Loucy (cell line): ENCODE measurements at regions not wholly inside any gene's neighbourhood (a gene's known extent, or its start where the extent isn't known, plus 50 kb on each side); places are given as distances from the start of the nearest gene placed in this dataset.

ENCODE experiments used
- H2AFZ ChIP-seq: fragments of 200-600 bp; sonication (generic); 2 replicates; pipeline ENCODE4 v1.6.0; 2016; ENCODE audit warnings: antibody characterized with exemption, mild to moderate bottlenecking, low read length, moderate library complexity
- H3F3A ChIP-seq: fragments of 200-600 bp; 2 replicates; pipeline ENCODE4 v1.6.0; 2016; ENCODE audit warnings: antibody characterized with exemption, low read depth, mild to moderate bottlenecking
- H3K27me3 ChIP-seq: fragments of 200-600 bp; sonication (generic); 2 replicates; pipeline ENCODE4 v1.6.1; 2014; ENCODE audit warnings: low read length, mild to moderate bottlenecking; ENCODE audit not compliant: insufficient read depth, poor library complexity, severe bottlenecking
- H3K36me3 ChIP-seq: fragments of 200-600 bp; sonication (generic); 2 replicates; pipeline ENCODE4 v1.6.1; 2016; ENCODE audit warnings: low read length; ENCODE audit not compliant: insufficient read depth
- H3K4me1 ChIP-seq: fragments of 200-600 bp; sonication (generic); 2 replicates; pipeline ENCODE4 v1.5.1; 2014; ENCODE audit warnings: low read length, mild to moderate bottlenecking; ENCODE audit not compliant: insufficient read depth, poor library complexity, severe bottlenecking
- H3K4me2 ChIP-seq: fragments of 200-600 bp; sonication (generic); 2 replicates; pipeline ENCODE4 v1.6.0; 2014; ENCODE audit warnings: antibody characterized with exemption, low read length, low read depth, mild to moderate bottlenecking; ENCODE audit not compliant: poor library complexity, severe bottlenecking
- H3K4me3 ChIP-seq: fragments of 200-600 bp; sonication (generic); 2 replicates; pipeline ENCODE4 v1.5.1; 2014; ENCODE audit warnings: low read length, mild to moderate bottlenecking, mixed read lengths; ENCODE audit not compliant: poor library complexity, severe bottlenecking
- H3K79me2 ChIP-seq: fragments of 200-600 bp; sonication (generic); 2 replicates; pipeline ENCODE4 v1.6.1; 2014; ENCODE audit warnings: low read length; ENCODE audit not compliant: insufficient read depth
- H3K9ac ChIP-seq: fragments of 200-600 bp; sonication (generic); 2 replicates; pipeline ENCODE4 v1.6.0; 2014; ENCODE audit warnings: mild to moderate bottlenecking, low read depth, low read length, moderate library complexity; ENCODE audit not compliant: poor library complexity, severe bottlenecking
- H3K9me2 ChIP-seq: fragments of 200-600 bp; sonication (generic); replicated peaks from 2 replicates; pipeline ENCODE4 v1.6.1; 2016; ENCODE audit warnings: low read depth, low read length, mixed read lengths
- H3K9me3 ChIP-seq: fragments of 200-600 bp; sonication (generic); 2 replicates; pipeline ENCODE4 v1.6.1; 2014; ENCODE audit warnings: mild to moderate bottlenecking, antibody characterized with exemption, low read length, low read depth; ENCODE audit not compliant: insufficient read depth
- H4K20me1 ChIP-seq: fragments of 200-600 bp; sonication (generic); 2 replicates; pipeline ENCODE4 v1.6.0; 2014; ENCODE audit warnings: antibody characterized with exemption, low read length, mild to moderate bottlenecking; ENCODE audit not compliant: insufficient read depth, poor library complexity, severe bottlenecking
- EZH2phosphoT487 ChIP-seq: fragments of 200-600 bp; IDR thresholded peaks from 2 replicates; pipeline ENCODE4 v1.6.1; 2018; ENCODE audit warnings: antibody characterized with exemption, mild to moderate bottlenecking, moderate library complexity, borderline replicate concordance
- TF ChIP-seq, protein P1 (sequence below): fragments of 200-600 bp; sonication (generic); conservative IDR thresholded peaks from 2 replicates; pipeline ENCODE4 v1.5.1; 2014; ENCODE audit warnings: mild to moderate bottlenecking, antibody characterized with exemption, low read length

- H3K4me2 ChIP-seq, result no peak overlapping the region
- H3F3A ChIP-seq, result no peaks in the 10 kb centered on the region
- no peak for TF ChIP-seq EZH2phosphoT487
- TF ChIP-seq, protein P1, sequence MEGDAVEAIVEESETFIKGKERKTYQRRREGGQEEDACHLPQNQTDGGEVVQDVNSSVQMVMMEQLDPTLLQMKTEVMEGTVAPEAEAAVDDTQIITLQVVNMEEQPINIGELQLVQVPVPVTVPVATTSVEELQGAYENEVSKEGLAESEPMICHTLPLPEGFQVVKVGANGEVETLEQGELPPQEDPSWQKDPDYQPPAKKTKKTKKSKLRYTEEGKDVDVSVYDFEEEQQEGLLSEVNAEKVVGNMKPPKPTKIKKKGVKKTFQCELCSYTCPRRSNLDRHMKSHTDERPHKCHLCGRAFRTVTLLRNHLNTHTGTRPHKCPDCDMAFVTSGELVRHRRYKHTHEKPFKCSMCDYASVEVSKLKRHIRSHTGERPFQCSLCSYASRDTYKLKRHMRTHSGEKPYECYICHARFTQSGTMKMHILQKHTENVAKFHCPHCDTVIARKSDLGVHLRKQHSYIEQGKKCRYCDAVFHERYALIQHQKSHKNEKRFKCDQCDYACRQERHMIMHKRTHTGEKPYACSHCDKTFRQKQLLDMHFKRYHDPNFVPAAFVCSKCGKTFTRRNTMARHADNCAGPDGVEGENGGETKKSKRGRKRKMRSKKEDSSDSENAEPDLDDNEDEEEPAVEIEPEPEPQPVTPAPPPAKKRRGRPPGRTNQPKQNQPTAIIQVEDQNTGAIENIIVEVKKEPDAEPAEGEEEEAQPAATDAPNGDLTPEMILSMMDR, result no peak
- no peaks in the 10 kb centered on the region for H3K4me1 ChIP-seq
- H3K79me2 ChIP-seq, result no peaks in the 10 kb centered on the region
- no peaks in the 10 kb centered on the region for H3K36me3 ChIP-seq
- no peaks in the 10 kb centered on the region for H3K9me3 ChIP-seq
- H3K9ac ChIP-seq, result no peak overlapping the region
- no peaks in the 10 kb centered on the region for H4K20me1 ChIP-seq
- H2AFZ ChIP-seq, result no peak overlapping the region
- H3K27me3 ChIP-seq, result no peaks in the 10 kb centered on the region
- H3K4me3 ChIP-seq, result no peak overlapping the region
- no peaks in the 10 kb centered on the region for H3K9me2 ChIP-seq
These were observed 123.2 kb upstream of the EPHA3 start for GRCh38 chr3:88984256-88984655.

GRCh38 chr3:88984832-88985231, 122.6 kb upstream of the EPHA3 start:
- Histone ChIP-seq H3K27me3 (no peaks in the 10 kb centered on the region), H3K9me3 (no peaks in the 10 kb centered on the region), H3K4me1 (no peaks in the 10 kb centered on the region), H3K36me3 (no peaks in the 10 kb centered on the region), H4K20me1 (no peaks in the 10 kb centered on the region), H3K9ac (no peak overlapping the region), H2AFZ (no peak overlapping the region), H3K9me2 (no peaks in the 10 kb centered on the region), H3K79me2 (no peaks in the 10 kb centered on the region), H3K4me3 (no peak overlapping the region), H3F3A (no peaks in the 10 kb centered on the region), H3K4me2 (no peak overlapping the region)
- no peak for TF ChIP-seq EZH2phosphoT487
- TF ChIP-seq, protein P1, result no peak

DNA sequence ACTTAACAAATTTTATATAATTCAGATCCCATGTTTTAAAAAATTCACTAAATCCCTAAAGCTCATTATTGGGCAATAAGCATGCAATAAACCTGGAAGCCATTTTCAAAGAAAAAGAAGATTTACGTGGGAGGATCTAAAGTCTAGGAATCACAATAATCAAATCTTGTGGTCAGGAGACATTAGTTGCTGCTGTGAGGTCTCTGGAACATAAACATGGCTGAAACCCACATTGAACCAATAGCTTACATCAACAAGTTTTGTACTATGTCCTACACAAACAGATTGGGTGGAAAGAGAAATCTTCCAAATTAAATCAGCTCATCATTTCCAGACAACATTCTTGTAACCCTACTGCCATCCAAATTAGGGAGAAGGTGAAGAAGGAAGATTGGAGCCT, 121.9 kb upstream of the EPHA3 start:
- H4K20me1 ChIP-seq, result no peaks in the 10 kb centered on the region
- no peak overlapping the region for H2AFZ ChIP-seq
- TF ChIP-seq, protein P1, result no peak
- no peak for TF ChIP-seq EZH2phosphoT487
- no peaks in the 10 kb centered on the region for H3K4me1 ChIP-seq
- no peaks in the 10 kb centered on the region for H3K36me3 ChIP-seq
- H3K27me3 ChIP-seq, result no peaks in the 10 kb centered on the region
- H3K9me3 ChIP-seq, result no peaks in the 10 kb centered on the region
- H3K9me2 ChIP-seq, result no peaks in the 10 kb centered on the region
- H3K79me2 ChIP-seq, result no peaks in the 10 kb centered on the region
- no peaks in the 10 kb centered on the region for H3F3A ChIP-seq
- no peak overlapping the region for H3K9ac ChIP-seq
- no peak overlapping the region for H3K4me2 ChIP-seq
- no peak overlapping the region for H3K4me3 ChIP-seq
